A549 (cell line): ENCODE measurements at regions not wholly inside any gene's neighbourhood (a gene's known extent, or its start where the extent isn't known, plus 50 kb on each side); places are given as distances from the start of the nearest gene placed in this dataset.

Experiments used
- ATAC-seq, 2 experiments: fragments of 200-7000 bp in 1 of 2; fragments of >200 bp in 1 of 2; cut with Nextera tagmentation in 1 of 2; cut with Tn5 transposase in 1 of 2; 3 replicates each; pipeline versions ENCODE4 v1.8.0 to v1.9.1; 2018 to 2020; ENCODE audit warnings: mild to moderate bottlenecking in 1 of 2, moderate library complexity in 1 of 2
- CTCF ChIA-PET: fragments of 300-600 bp; sonication (Branson Sonifier 250); formaldehyde crosslinking; extraction: SDS; loops from one replicate; lab custom pipeline; 2021; ENCODE audit warnings: antibody characterized with exemption, inconsistent platforms; lab: Yijun Ruan, JAX
- POLR2A ChIA-PET: fragments of 350-600 bp; formaldehyde crosslinking; extraction: SDS; loops from one replicate; lab custom pipeline; 2021; ENCODE audit warnings: antibody characterized with exemption, inconsistent platforms; lab: Yijun Ruan, JAX
- DNase-seq, 2 experiments: peaks; one replicate each; pipeline versions ENCODE4 v3.0.0 to v3.0.0-alpha.2; 2011 to 2016; ENCODE audit warnings: low read depth in 1 of 2, low spot score in 1 of 2
- FAIRE-seq: peaks from 2 replicates; lab custom pipeline; 2011; peaks lifted over from hg19 to GRCh38; lab: Jason Lieb, UNC
- H3K27ac ChIP-seq, 2 experiments: fragments of >200 bp; sonication (Bioruptor Twin); formaldehyde crosslinking; 3 replicates each; pipeline ENCODE4 v1.5.1; 2016 to 2017
- H3K4me1 ChIP-seq: fragments of >200 bp; sonication (Bioruptor Twin); formaldehyde crosslinking; 3 replicates; pipeline ENCODE4 v1.6.1; 2016
- H3K4me2 ChIP-seq: fragments of >200 bp; sonication (Bioruptor Twin); formaldehyde crosslinking; 3 replicates; pipeline ENCODE4 v1.6.1; 2016
- H3K4me3 ChIP-seq: fragments of >200 bp; sonication (Bioruptor Twin); formaldehyde crosslinking; 3 replicates; pipeline ENCODE4 v1.5.1; 2016
- H3K9me3 ChIP-seq: fragments of >200 bp; sonication (Bioruptor Twin); formaldehyde crosslinking; 3 replicates; pipeline ENCODE4 v1.6.1; 2016
- BHLHE40 ChIP-seq: IDR thresholded peaks from 2 replicates; pipeline ENCODE4 v1.6.1; 2012; ENCODE audit warnings: low read depth, low read length, inconsistent platforms
- CBX8 ChIP-seq: fragments of 200-600 bp; sonication (generic); IDR thresholded peaks from 2 replicates; pipeline ENCODE4 v1.6.1; 2016
- CHD4 ChIP-seq: fragments of 200-600 bp; sonication (generic); IDR thresholded peaks from 2 replicates; pipeline ENCODE4 v1.6.1; 2016; ENCODE audit warnings: antibody characterized with exemption, mild to moderate bottlenecking, borderline replicate concordance
- EHMT2 ChIP-seq: fragments of 200-600 bp; sonication (generic); IDR thresholded peaks from 2 replicates; pipeline ENCODE4 v1.6.1; 2016; ENCODE audit warnings: antibody characterized with exemption, low read depth, mild to moderate bottlenecking, moderate library complexity
- ESRRA ChIP-seq: fragments of 150-350 bp; IDR thresholded peaks from 2 replicates; pipeline ENCODE4 v1.6.1; 2014; ENCODE audit warnings: mild to moderate bottlenecking, low read length, borderline replicate concordance
- GATA3 ChIP-seq: IDR thresholded peaks from 2 replicates; pipeline ENCODE4 v1.6.1; 2012; ENCODE audit warnings: borderline replicate concordance
- HEYL ChIP-seq: fragments of 250-450 bp; sonication (Bioruptor Pico); IDR thresholded peaks from 2 replicates; pipeline ENCODE4 v1.8.0; 2021; ENCODE audit warnings: mild to moderate bottlenecking, moderate library complexity
- KDM1A ChIP-seq: fragments of 200-600 bp; sonication (generic); IDR thresholded peaks from 2 replicates; pipeline ENCODE4 v1.6.1; 2016; ENCODE audit warnings: low read depth, mild to moderate bottlenecking
- MAZ ChIP-seq: fragments of 150-350 bp; IDR thresholded peaks from 2 replicates; pipeline ENCODE4 v1.6.1; 2014; ENCODE audit warnings: antibody characterized with exemption, low read depth, low read length, borderline replicate concordance
- NFE2L2 ChIP-seq: fragments of 150-350 bp; conservative IDR thresholded peaks from 2 replicates; pipeline ENCODE4 v1.6.1; 2014; ENCODE audit warnings: low read length
- NPAS2 ChIP-seq: fragments of 250-450 bp; sonication (Bioruptor Pico); IDR thresholded peaks from 2 replicates; pipeline ENCODE4 v1.8.0; 2022; ENCODE audit warnings: mild to moderate bottlenecking, moderate library complexity, borderline replicate concordance
- PHF8 ChIP-seq: fragments of 200-600 bp; sonication (generic); IDR thresholded peaks from 2 replicates; pipeline ENCODE4 v1.6.1; 2016; ENCODE audit warnings: low read depth, mild to moderate bottlenecking, antibody characterized with exemption, moderate library complexity, borderline replicate concordance
- POLR2A ChIP-seq: IDR thresholded peaks from 2 replicates; pipeline ENCODE4 v1.6.1; 2012; ENCODE audit warnings: mild to moderate bottlenecking, low read length
- RAD21 ChIP-seq, 2 experiments: fragments of >200 bp in 1 of 2; sonication (Bioruptor Twin) in 1 of 2; formaldehyde crosslinking in 1 of 2; IDR thresholded peaks in 1 of 2; conservative IDR thresholded peaks in 1 of 2; 2 replicates in 1 of 2; 3 replicates in 1 of 2; pipeline ENCODE4 v1.6.1; 2012 to 2018; ENCODE audit warnings: inconsistent platforms in 1 of 2
- RARB ChIP-seq: fragments of 250-450 bp; sonication (Bioruptor Pico); IDR thresholded peaks from 2 replicates; pipeline ENCODE4 v1.8.0; 2021; ENCODE audit warnings: mild to moderate bottlenecking, moderate library complexity
- RCOR1 ChIP-seq: fragments of 150-350 bp; IDR thresholded peaks from 2 replicates; pipeline ENCODE4 v1.6.1; 2014; ENCODE audit warnings: antibody characterized with exemption, low read length, low read depth
- RNF2 ChIP-seq: fragments of 200-600 bp; sonication (generic); IDR thresholded peaks from 2 replicates; pipeline ENCODE4 v1.6.1; 2016; ENCODE audit warnings: low read depth, mild to moderate bottlenecking, antibody characterized with exemption, moderate library complexity, borderline replicate concordance
- SMC3 ChIP-seq: fragments of >200 bp; sonication (Bioruptor Twin); formaldehyde crosslinking; IDR thresholded peaks from 3 replicates; pipeline ENCODE4 v1.6.1; 2018; ENCODE audit warnings: inconsistent platforms
- SREBF2 ChIP-seq: fragments of 450-650 bp; IDR thresholded peaks from 2 replicates; pipeline ENCODE4 v1.6.1; 2014; ENCODE audit warnings: mild to moderate bottlenecking, moderate library complexity
- TFCP2L1 ChIP-seq: fragments of 250-450 bp; sonication (Bioruptor Pico); IDR thresholded peaks from 2 replicates; pipeline ENCODE4 v1.5.0; 2021; ENCODE audit warnings: mild to moderate bottlenecking
- ZFP36 ChIP-seq: fragments of 450-650 bp; IDR thresholded peaks from 2 replicates; pipeline ENCODE4 v1.6.1; 2014; ENCODE audit warnings: borderline replicate concordance; ENCODE audit not compliant: partially characterized antibody
- WGBS: methylation state at CpG from one replicate; pipeline ENCODE4 v1.1.6; 2017; ENCODE audit errors: missing lambda C conversion rate; 5-methylcytosine and 5-hydroxymethylcytosine counted together
- TF ChIP-seq, protein P1 (sequence below): fragments of >200 bp; sonication (Bioruptor Twin); formaldehyde crosslinking; IDR thresholded peaks from 3 replicates; pipeline ENCODE4 v1.6.1; 2016
- TF ChIP-seq, protein P2 (sequence below): IDR thresholded peaks from 2 replicates; pipeline ENCODE4 v1.6.1; 2012; ENCODE audit warnings: low read depth, borderline replicate concordance
- TF ChIP-seq, protein P3 (sequence below): fragments of >200 bp; sonication (Bioruptor Twin); formaldehyde crosslinking; IDR thresholded peaks from 3 replicates; pipeline ENCODE4 v1.5.1; 2016
- TF ChIP-seq, protein P4 (sequence below): fragments of 200-600 bp; sonication (generic); IDR thresholded peaks from 2 replicates; pipeline ENCODE4 v1.6.1; 2016; ENCODE audit warnings: antibody characterized with exemption, mild to moderate bottlenecking, moderate library complexity
- TF ChIP-seq, protein P5 (sequence below): IDR thresholded peaks from 2 replicates; pipeline ENCODE4 v1.6.1; 2012

DNA sequence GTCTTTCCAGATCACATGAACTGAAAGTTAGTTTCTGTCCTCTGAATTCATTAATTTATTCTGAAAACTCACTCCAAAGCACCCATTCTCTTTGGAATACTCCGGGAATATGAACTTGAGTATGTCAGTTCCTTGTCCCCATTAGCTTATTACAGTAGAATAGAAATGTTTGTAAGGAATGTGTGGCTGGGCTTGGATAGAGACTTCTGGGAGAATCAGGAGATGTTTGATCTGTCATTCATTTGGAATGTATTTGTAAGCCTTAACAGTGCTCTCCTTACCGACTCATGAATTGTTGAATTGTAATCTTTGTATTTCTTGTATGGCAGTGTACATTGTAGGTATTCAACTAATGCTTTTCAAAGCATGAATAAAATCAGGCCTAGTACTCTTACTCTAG lies 548.4 kb downstream of the LRRC70 start:
- FAIRE-seq (no peak), ATAC-seq (no peak), DNase-seq (no peak)
- H3K4me2 ChIP-seq, result no peak overlapping the region
- TF ChIP-seq RARB (no peak), CHD4 (no peak), SREBF2 (no peak), CBX8 (no peak), KDM1A (no peak), BHLHE40 (no peak), POLR2A (no peak), MAZ (no peak), NPAS2 (no peak), RCOR1 (no peak), NFE2L2 (no peak), ZFP36 (no peak)
- TF ChIP-seq, protein P1, sequence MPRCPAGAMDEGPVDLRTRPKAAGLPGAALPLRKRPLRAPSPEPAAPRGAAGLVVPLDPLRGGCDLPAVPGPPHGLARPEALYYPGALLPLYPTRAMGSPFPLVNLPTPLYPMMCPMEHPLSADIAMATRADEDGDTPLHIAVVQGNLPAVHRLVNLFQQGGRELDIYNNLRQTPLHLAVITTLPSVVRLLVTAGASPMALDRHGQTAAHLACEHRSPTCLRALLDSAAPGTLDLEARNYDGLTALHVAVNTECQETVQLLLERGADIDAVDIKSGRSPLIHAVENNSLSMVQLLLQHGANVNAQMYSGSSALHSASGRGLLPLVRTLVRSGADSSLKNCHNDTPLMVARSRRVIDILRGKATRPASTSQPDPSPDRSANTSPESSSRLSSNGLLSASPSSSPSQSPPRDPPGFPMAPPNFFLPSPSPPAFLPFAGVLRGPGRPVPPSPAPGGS, result no peak
- TF ChIP-seq, protein P2, sequence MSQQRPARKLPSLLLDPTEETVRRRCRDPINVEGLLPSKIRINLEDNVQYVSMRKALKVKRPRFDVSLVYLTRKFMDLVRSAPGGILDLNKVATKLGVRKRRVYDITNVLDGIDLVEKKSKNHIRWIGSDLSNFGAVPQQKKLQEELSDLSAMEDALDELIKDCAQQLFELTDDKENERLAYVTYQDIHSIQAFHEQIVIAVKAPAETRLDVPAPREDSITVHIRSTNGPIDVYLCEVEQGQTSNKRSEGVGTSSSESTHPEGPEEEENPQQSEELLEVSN, result no peak
- POLR2A ChIA-PET, result no interaction called here
- WGBS, result 18% methylated on average over 2 of the region's 2 CpGs
- no peaks in the 10 kb centered on the region for H3K9me3 ChIP-seq
- H3K4me1 ChIP-seq, result no peaks in the 10 kb centered on the region
- H3K4me3 ChIP-seq, result no peak overlapping the region
- H3K27ac ChIP-seq, result no peak overlapping the region
- CTCF ChIA-PET, result no interaction called here

DNA sequence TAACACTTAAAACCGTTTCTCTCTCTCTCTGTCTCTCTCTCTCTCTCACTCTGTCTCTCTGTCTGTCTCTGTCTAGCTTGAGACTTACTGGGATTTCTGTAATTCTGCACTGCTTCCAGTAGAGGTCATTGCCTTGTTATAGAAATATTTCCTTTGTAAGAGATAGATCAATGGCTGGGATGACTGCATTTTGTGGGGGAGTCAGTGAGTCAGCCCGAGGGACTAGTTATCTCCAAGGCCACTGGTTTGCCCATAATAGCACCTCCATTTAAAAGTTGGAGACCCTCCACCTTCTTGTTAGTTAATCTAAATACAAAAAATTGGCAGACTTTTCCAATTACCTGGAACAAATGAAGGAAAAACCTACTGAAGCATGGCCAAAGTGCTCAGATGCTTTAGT lies 547.2 kb downstream of the LRRC70 start:
- no peak for FAIRE-seq

DNA sequence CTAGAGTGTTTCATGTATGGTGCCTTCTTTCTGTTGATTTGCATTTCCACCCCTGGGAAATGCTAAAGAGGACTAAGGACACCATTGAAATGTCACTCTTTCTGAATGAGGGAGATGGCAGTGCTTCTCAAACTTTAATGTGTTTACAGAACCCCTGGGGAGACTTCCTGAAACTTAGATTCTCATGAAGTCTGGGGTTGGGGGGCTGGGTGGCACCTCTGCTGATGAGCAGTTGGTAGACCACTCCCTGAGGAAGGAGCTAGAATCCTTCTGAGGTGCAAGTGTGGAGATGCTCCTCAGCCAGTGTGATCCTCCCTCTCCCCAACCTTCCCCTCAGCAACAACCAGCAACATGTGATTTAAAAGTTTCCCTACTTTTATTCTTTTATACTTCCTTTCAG lies 546.8 kb downstream of the LRRC70 start:
- CTCF ChIA-PET, result interaction anchor here (1.4 kb wide), 1 partner anchor 9 kb away, joined by 3 read pairs; no protein-coding TSS in a partner anchor
- no peak for ATAC-seq

More for the DNA sequence above, 547.2 kb downstream of the LRRC70 start:
- Histone ChIP-seq H3K4me2 (no peak overlapping the region), H3K9me3 (no peaks in the 10 kb centered on the region), H3K4me3 (no peak overlapping the region), H3K4me1 (no peaks in the 10 kb centered on the region), H3K27ac (no peak overlapping the region)
- DNase-seq (peak; percentile 24 to 28), ATAC-seq (peak; percentile 70 to 86; a peak in 4 of 6 replicates)
- POLR2A ChIA-PET, result no interaction called here
- TF ChIP-seq EHMT2 (no peak), SMC3 (peak; percentile 15; the same call in 1 of the 3 replicates), ESRRA (no peak), RAD21 (conservative IDR thresholded peaks at IDR 0.05 in 1 of 2, IDR thresholded peaks at IDR 0.05 in 1 of 2) (peak; percentile 41 to 42; a peak in 3 of 5 replicates)
- TF ChIP-seq, protein P3, sequence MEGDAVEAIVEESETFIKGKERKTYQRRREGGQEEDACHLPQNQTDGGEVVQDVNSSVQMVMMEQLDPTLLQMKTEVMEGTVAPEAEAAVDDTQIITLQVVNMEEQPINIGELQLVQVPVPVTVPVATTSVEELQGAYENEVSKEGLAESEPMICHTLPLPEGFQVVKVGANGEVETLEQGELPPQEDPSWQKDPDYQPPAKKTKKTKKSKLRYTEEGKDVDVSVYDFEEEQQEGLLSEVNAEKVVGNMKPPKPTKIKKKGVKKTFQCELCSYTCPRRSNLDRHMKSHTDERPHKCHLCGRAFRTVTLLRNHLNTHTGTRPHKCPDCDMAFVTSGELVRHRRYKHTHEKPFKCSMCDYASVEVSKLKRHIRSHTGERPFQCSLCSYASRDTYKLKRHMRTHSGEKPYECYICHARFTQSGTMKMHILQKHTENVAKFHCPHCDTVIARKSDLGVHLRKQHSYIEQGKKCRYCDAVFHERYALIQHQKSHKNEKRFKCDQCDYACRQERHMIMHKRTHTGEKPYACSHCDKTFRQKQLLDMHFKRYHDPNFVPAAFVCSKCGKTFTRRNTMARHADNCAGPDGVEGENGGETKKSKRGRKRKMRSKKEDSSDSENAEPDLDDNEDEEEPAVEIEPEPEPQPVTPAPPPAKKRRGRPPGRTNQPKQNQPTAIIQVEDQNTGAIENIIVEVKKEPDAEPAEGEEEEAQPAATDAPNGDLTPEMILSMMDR, result peak; percentile 33
- whole genome bisulfite sequencing, result 0% methylated on average over 2 of the region's 2 CpGs
- CTCF ChIA-PET, result interaction anchor here (1.4 kb wide), 1 partner anchor 8 kb away, joined by 3 read pairs; no protein-coding TSS in a partner anchor

More for the DNA sequence above, 546.8 kb downstream of the LRRC70 start:
- no peak overlapping the region for H3K4me2 ChIP-seq
- no peaks in the 10 kb centered on the region for H3K9me3 ChIP-seq
- FAIRE-seq (no peak), DNase-seq (no peak)
- TF ChIP-seq GATA3, result no peak
- TF ChIP-seq NFE2L2, result no peak
- TF ChIP-seq RNF2, result no peak
- TF ChIP-seq PHF8, result no peak
- TF ChIP-seq, protein P4, sequence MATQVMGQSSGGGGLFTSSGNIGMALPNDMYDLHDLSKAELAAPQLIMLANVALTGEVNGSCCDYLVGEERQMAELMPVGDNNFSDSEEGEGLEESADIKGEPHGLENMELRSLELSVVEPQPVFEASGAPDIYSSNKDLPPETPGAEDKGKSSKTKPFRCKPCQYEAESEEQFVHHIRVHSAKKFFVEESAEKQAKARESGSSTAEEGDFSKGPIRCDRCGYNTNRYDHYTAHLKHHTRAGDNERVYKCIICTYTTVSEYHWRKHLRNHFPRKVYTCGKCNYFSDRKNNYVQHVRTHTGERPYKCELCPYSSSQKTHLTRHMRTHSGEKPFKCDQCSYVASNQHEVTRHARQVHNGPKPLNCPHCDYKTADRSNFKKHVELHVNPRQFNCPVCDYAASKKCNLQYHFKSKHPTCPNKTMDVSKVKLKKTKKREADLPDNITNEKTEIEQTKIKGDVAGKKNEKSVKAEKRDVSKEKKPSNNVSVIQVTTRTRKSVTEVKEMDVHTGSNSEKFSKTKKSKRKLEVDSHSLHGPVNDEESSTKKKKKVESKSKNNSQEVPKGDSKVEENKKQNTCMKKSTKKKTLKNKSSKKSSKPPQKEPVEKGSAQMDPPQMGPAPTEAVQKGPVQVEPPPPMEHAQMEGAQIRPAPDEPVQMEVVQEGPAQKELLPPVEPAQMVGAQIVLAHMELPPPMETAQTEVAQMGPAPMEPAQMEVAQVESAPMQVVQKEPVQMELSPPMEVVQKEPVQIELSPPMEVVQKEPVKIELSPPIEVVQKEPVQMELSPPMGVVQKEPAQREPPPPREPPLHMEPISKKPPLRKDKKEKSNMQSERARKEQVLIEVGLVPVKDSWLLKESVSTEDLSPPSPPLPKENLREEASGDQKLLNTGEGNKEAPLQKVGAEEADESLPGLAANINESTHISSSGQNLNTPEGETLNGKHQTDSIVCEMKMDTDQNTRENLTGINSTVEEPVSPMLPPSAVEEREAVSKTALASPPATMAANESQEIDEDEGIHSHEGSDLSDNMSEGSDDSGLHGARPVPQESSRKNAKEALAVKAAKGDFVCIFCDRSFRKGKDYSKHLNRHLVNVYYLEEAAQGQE, result no peak
- TF ChIP-seq RCOR1, result no peak
- TF ChIP-seq, protein P5, sequence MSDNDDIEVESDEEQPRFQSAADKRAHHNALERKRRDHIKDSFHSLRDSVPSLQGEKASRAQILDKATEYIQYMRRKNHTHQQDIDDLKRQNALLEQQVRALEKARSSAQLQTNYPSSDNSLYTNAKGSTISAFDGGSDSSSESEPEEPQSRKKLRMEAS, result no peak
- TF ChIP-seq TFCP2L1, result no peak
- no peak for TF ChIP-seq HEYL (CRISPR knock-in tag)
- POLR2A ChIA-PET, result no interaction called here
- H3K27ac ChIP-seq, result no peak overlapping the region
- no peaks in the 10 kb centered on the region for H3K4me1 ChIP-seq
- H3K4me3 ChIP-seq, result no peak overlapping the region
